HCT116 (cell line): ENCODE measurements at regions not wholly inside any gene's neighbourhood (a gene's known extent, or its start where the extent isn't known, plus 50 kb on each side); places are given as distances from the start of the nearest gene placed in this dataset.

Experiments
- POLR2A ChIP-seq: IDR thresholded peaks from 2 replicates; pipeline ENCODE4 v1.7.0; 2011; ENCODE audit warnings: borderline replicate concordance; ENCODE audit not compliant: insufficient read depth, insufficient read length; ENCODE audit errors: extremely low read depth
- TCF7L2 ChIP-seq: IDR thresholded peaks from 2 replicates; pipeline ENCODE4 v1.7.0; 2011; ENCODE audit warnings: borderline replicate concordance, inconsistent platforms; ENCODE audit not compliant: insufficient read depth, insufficient read length; ENCODE audit errors: extremely low read depth
- TF ChIP-seq, protein P1 (sequence below): IDR thresholded peaks from 2 replicates; pipeline ENCODE4 v1.6.1; 2012
- TF ChIP-seq, protein P2 (sequence below), 3 experiments: fragments of 200-600 bp in 1 of 3; sonication (generic) in 1 of 3; IDR thresholded peaks in 2 of 3; conservative IDR thresholded peaks in 1 of 3; 2 replicates each; pipeline ENCODE4 v1.5.1; 2012 to 2017; ENCODE audit warnings: low read depth in 2 of 3, low read length in 2 of 3, antibody characterized with exemption in 1 of 3, borderline replicate concordance in 1 of 3, control low read depth in 1 of 3, mild to moderate bottlenecking in 1 of 3, mixed read lengths in 1 of 3, mixed run types in 1 of 3, moderate library complexity in 1 of 3; ENCODE audit not compliant: insufficient read depth in 1 of 3

DNA sequence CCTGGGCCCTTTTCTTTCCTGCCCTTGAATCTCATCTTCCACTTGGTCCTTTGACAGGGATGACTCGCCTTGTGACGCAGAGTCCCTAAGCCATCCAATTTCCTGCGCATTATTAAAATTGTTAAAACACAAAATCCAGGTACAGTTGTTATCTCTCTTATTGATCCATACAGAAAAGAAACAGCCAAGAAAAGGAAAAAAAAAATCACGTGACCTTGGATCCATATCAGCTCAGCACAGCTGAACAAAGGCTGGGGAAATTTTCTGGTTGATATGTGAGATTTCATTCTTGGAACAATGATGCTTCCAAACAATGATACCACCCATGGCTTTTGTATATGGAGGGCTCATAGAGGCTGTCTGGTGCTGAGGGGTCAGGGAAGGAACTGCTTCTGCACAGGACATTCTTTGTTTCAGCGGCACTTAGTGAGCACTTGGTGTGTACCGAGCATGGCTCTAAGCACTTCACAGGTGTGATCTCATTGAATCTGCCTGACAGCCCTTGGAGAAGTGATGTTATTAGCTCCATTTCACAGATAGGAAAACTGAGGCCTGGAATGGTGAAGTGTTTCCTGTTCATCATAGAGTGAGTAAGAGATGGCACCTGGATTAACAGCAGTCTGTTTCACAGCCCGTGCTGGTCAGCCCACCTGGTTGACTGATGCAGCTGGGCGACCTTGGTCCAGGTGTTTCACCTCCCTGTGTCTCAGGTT, 155.0 kb upstream of the SULF2 start:
- TF ChIP-seq POLR2A (no peak), TCF7L2 (no peak)
- TF ChIP-seq, protein P1, sequence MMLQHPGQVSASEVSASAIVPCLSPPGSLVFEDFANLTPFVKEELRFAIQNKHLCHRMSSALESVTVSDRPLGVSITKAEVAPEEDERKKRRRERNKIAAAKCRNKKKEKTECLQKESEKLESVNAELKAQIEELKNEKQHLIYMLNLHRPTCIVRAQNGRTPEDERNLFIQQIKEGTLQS = no peak
- TF ChIP-seq, protein P2, sequence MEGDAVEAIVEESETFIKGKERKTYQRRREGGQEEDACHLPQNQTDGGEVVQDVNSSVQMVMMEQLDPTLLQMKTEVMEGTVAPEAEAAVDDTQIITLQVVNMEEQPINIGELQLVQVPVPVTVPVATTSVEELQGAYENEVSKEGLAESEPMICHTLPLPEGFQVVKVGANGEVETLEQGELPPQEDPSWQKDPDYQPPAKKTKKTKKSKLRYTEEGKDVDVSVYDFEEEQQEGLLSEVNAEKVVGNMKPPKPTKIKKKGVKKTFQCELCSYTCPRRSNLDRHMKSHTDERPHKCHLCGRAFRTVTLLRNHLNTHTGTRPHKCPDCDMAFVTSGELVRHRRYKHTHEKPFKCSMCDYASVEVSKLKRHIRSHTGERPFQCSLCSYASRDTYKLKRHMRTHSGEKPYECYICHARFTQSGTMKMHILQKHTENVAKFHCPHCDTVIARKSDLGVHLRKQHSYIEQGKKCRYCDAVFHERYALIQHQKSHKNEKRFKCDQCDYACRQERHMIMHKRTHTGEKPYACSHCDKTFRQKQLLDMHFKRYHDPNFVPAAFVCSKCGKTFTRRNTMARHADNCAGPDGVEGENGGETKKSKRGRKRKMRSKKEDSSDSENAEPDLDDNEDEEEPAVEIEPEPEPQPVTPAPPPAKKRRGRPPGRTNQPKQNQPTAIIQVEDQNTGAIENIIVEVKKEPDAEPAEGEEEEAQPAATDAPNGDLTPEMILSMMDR (IDR thresholded peaks at IDR 0.05 in 2 of 3, conservative IDR thresholded peaks at IDR 0.05 in 1 of 3; ENCODE audit: borderline replicate concordance in 1 of 3, insufficient read depth in 1 of 3, low read depth in 2 of 3, low read length in 2 of 3) = no peak
